ENCODE measurements at regions not wholly inside any gene's neighbourhood (a gene's known extent, or its start where the extent isn't known, plus 50 kb on each side); places are given as distances from the start of the nearest gene placed in this dataset.

- no TSS peak for BruUV-seq (replicated peaks)
- Histone ChIP-seq H3K27me3 (ENCODE audit: insufficient read depth, low read length) (peaks cover 23% of the 10 kb centered on the region), H3K9ac (ENCODE audit: low read length) (no peak overlapping the region), H3K4me1 (ENCODE audit: control insufficient read depth in 1 of 2, insufficient read depth in 2 of 2, low read length in 2 of 2) (no peaks in the 10 kb centered on the region), H3K79me2 (ENCODE audit: insufficient read depth, low read length) (no peaks in the 10 kb centered on the region), H3K27ac (ENCODE audit: low read depth, low read length) (no peak overlapping the region), H3K4me3 (replicated peaks in 1 of 2; ENCODE audit: low read depth in 1 of 2, low read length in 2 of 2) (no peak overlapping the region), H3K4me2 (ENCODE audit: low read length) (no peak overlapping the region), H3K36me3 (ENCODE audit: control insufficient read depth in 1 of 2, insufficient read depth in 2 of 2, low read length in 2 of 2) (no peaks in the 10 kb centered on the region), H2AFZ (ENCODE audit: low read depth, low read length, poor library complexity, severe bottlenecking) (no peak overlapping the region), H4K20me1 (ENCODE audit: insufficient read depth) (no peaks in the 10 kb centered on the region), H3K9me2 (ENCODE audit: insufficient read depth) (no peaks in the 10 kb centered on the region), H3K9me3 (ENCODE audit: control insufficient read depth in 1 of 2, insufficient read depth in 1 of 2, low read depth in 1 of 2, low read length in 2 of 2) (no peaks in the 10 kb centered on the region)
- RAD21 ChIA-PET (ENCODE audit: low non-redundant PET in 1 of 2, low total read pairs in 2 of 2, uncharacterized antibody in 2 of 2, unreplicated experiment in 2 of 2), result no interaction called here
- ATAC-seq (no peak), DNase-seq (ENCODE audit: low read depth, low spot score) (no peak)
- TF ChIP-seq, protein P1, sequence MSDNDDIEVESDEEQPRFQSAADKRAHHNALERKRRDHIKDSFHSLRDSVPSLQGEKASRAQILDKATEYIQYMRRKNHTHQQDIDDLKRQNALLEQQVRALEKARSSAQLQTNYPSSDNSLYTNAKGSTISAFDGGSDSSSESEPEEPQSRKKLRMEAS (IDR thresholded peaks at IDR 0.05), result no peak
- TF ChIP-seq SRF (IDR thresholded peaks at IDR 0.05; ENCODE audit: low read depth) (no peak), EZH2phosphoT487 (IDR thresholded peaks at IDR 0.05; ENCODE audit: borderline replicate concordance) (no peak), ZFX (IDR thresholded peaks at IDR 0.05) (no peak), CBX3 (IDR thresholded peaks at IDR 0.05; ENCODE audit: low read depth) (no peak), ELF1 (IDR thresholded peaks at IDR 0.05; ENCODE audit: borderline replicate concordance, low read depth) (no peak)
- TF ChIP-seq, protein P2, sequence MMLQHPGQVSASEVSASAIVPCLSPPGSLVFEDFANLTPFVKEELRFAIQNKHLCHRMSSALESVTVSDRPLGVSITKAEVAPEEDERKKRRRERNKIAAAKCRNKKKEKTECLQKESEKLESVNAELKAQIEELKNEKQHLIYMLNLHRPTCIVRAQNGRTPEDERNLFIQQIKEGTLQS (IDR thresholded peaks at IDR 0.05), result no peak
- intact Hi-C loops (cut with micrococcal nuclease), result no loop called here
- CTCF ChIA-PET, result no interaction called here
- POLR2A ChIA-PET, result no interaction called here
Observed at GRCh38 chr9:89975024-89975423, 370.2 kb downstream of the GADD45G start.

- Histone ChIP-seq H3K36me3 (ENCODE audit: control insufficient read depth in 1 of 2, insufficient read depth in 2 of 2, low read length in 2 of 2) (no peaks in the 10 kb centered on the region), H3K9ac (ENCODE audit: low read length) (no peak overlapping the region), H3K79me2 (ENCODE audit: insufficient read depth, low read length) (no peaks in the 10 kb centered on the region), H3K4me3 (replicated peaks in 1 of 2; ENCODE audit: low read depth in 1 of 2, low read length in 2 of 2) (no peak overlapping the region), H3K4me1 (ENCODE audit: control insufficient read depth in 1 of 2, insufficient read depth in 2 of 2, low read length in 2 of 2) (no peaks in the 10 kb centered on the region), H4K20me1 (ENCODE audit: insufficient read depth) (no peaks in the 10 kb centered on the region), H3K9me2 (ENCODE audit: insufficient read depth) (no peaks in the 10 kb centered on the region), H3K27me3 (ENCODE audit: insufficient read depth, low read length) (peaks cover 24% of the 10 kb centered on the region), H3K9me3 (ENCODE audit: control insufficient read depth in 1 of 2, insufficient read depth in 1 of 2, low read depth in 1 of 2, low read length in 2 of 2) (no peaks in the 10 kb centered on the region), H3K27ac (ENCODE audit: low read depth, low read length) (no peak overlapping the region), H2AFZ (ENCODE audit: low read depth, low read length, poor library complexity, severe bottlenecking) (no peak overlapping the region), H3K4me2 (ENCODE audit: low read length) (no peak overlapping the region)
- CTCF ChIA-PET, result no interaction called here
- RAD21 ChIA-PET (ENCODE audit: low non-redundant PET in 1 of 2, low total read pairs in 2 of 2, uncharacterized antibody in 2 of 2, unreplicated experiment in 2 of 2), result no interaction called here
- no TSS peak for BruUV-seq (replicated peaks)
- intact Hi-C loops (cut with micrococcal nuclease), result no loop called here
- POLR2A ChIA-PET, result no interaction called here
- DNase-seq (ENCODE audit: low read depth, low spot score) (no peak), ATAC-seq (no peak)
- TF ChIP-seq FOSL1 (IDR thresholded peaks at IDR 0.05; ENCODE audit: low read depth) (no peak), SIN3A (IDR thresholded peaks at IDR 0.05; ENCODE audit: low read depth) (no peak), SRF (IDR thresholded peaks at IDR 0.05; ENCODE audit: low read depth) (no peak), POLR2A (IDR thresholded peaks at IDR 0.05; ENCODE audit: borderline replicate concordance, extremely low read depth, insufficient read depth, insufficient read length) (no peak), EZH2phosphoT487 (IDR thresholded peaks at IDR 0.05; ENCODE audit: borderline replicate concordance) (no peak), CEBPB (IDR thresholded peaks at IDR 0.05; ENCODE audit: low read depth) (no peak), JUND (IDR thresholded peaks at IDR 0.05) (no peak), ZFX (IDR thresholded peaks at IDR 0.05) (no peak), EZH2 (IDR thresholded peaks at IDR 0.05) (no peak), RAD21 (IDR thresholded peaks at IDR 0.05; ENCODE audit: low read depth) (no peak)
- TF ChIP-seq, protein P3, sequence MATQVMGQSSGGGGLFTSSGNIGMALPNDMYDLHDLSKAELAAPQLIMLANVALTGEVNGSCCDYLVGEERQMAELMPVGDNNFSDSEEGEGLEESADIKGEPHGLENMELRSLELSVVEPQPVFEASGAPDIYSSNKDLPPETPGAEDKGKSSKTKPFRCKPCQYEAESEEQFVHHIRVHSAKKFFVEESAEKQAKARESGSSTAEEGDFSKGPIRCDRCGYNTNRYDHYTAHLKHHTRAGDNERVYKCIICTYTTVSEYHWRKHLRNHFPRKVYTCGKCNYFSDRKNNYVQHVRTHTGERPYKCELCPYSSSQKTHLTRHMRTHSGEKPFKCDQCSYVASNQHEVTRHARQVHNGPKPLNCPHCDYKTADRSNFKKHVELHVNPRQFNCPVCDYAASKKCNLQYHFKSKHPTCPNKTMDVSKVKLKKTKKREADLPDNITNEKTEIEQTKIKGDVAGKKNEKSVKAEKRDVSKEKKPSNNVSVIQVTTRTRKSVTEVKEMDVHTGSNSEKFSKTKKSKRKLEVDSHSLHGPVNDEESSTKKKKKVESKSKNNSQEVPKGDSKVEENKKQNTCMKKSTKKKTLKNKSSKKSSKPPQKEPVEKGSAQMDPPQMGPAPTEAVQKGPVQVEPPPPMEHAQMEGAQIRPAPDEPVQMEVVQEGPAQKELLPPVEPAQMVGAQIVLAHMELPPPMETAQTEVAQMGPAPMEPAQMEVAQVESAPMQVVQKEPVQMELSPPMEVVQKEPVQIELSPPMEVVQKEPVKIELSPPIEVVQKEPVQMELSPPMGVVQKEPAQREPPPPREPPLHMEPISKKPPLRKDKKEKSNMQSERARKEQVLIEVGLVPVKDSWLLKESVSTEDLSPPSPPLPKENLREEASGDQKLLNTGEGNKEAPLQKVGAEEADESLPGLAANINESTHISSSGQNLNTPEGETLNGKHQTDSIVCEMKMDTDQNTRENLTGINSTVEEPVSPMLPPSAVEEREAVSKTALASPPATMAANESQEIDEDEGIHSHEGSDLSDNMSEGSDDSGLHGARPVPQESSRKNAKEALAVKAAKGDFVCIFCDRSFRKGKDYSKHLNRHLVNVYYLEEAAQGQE (IDR thresholded peaks at IDR 0.05; ENCODE audit: low read depth), result no peak
- TF ChIP-seq, protein P4, sequence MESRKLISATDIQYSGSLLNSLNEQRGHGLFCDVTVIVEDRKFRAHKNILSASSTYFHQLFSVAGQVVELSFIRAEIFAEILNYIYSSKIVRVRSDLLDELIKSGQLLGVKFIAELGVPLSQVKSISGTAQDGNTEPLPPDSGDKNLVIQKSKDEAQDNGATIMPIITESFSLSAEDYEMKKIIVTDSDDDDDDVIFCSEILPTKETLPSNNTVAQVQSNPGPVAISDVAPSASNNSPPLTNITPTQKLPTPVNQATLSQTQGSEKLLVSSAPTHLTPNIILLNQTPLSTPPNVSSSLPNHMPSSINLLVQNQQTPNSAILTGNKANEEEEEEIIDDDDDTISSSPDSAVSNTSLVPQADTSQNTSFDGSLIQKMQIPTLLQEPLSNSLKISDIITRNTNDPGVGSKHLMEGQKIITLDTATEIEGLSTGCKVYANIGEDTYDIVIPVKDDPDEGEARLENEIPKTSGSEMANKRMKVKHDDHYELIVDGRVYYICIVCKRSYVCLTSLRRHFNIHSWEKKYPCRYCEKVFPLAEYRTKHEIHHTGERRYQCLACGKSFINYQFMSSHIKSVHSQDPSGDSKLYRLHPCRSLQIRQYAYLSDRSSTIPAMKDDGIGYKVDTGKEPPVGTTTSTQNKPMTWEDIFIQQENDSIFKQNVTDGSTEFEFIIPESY (IDR thresholded peaks at IDR 0.05; ENCODE audit: extremely low read depth, insufficient replicate concordance, low read length), result no peak
Observed at GRCh38 chr9:89975630-89976029, 370.8 kb downstream of the GADD45G start.
